HG03565 (cell line): ENCODE measurements at regions not wholly inside any gene's neighbourhood (a gene's known extent, or its start where the extent isn't known, plus 50 kb on each side); places are given as distances from the start of the nearest gene placed in this dataset.

Experiments used
- ATAC-seq: cut with Tn5 transposase; IDR thresholded peaks from one replicate; pipeline ENCODE4 v1.9.1; 2021; ENCODE audit warnings: mild to moderate bottlenecking, moderate library complexity; ENCODE audit not compliant: unreplicated experiment

DNA sequence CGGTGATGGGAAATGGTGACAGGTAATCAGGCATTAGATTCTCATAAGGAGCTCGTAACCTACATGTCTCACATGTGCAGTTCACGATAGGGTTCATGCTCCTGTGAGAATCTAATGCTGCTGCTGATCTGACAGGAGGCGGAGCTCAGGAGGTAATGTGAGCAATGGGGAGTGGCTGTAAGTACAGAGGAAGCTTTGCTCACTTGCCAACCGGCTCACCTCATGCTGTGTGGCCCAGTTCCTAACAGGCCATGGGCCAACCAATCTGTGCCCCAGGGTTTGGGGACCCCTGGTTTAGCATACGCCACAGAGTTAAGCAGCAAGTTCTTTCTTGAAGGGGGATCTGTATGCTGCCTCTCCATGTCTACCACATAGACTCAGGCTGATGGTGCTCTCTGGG lies 133.1 kb downstream of the IQUB start:
- no peak for ATAC-seq

DNA sequence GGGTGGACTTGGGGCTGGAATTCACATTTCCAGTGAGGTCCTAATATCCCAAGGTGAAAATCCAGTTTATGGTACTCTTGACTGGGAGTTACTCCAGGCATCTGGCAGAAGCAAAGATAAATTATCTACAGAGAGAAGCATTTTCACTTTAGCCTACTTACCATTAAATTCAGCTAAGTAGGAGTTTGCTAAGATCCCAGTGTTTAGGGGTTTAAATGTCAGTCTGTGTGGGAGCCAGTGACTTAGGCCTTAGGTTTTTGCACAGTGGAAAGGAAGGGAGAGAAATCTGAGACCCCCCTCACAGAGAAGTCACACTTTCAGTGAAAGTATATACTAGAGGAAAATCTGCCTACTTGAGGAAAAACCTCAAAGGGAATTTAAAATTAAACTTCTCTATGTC lies 134.2 kb downstream of the IQUB start:
- ATAC-seq, result no peak

DNA sequence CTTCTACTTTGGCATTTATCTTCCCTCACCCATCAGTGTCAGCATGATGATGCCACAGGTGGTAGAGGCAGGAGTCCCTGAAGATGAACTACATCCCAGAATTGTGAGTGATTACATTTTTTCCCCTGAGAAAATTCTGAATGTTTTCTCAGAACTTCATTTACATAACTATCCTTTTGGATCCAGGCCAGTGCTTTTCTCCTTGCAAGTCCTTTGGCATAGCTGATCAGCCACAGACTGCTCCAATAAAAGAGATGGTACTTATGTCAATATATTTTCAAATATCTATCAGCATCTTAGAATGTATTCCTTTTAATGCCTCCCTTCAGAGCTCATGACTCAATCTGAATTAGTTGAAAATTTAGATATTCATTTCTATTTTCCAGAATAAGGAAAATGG lies 135.5 kb downstream of the IQUB start:
- ATAC-seq, result no peak

DNA sequence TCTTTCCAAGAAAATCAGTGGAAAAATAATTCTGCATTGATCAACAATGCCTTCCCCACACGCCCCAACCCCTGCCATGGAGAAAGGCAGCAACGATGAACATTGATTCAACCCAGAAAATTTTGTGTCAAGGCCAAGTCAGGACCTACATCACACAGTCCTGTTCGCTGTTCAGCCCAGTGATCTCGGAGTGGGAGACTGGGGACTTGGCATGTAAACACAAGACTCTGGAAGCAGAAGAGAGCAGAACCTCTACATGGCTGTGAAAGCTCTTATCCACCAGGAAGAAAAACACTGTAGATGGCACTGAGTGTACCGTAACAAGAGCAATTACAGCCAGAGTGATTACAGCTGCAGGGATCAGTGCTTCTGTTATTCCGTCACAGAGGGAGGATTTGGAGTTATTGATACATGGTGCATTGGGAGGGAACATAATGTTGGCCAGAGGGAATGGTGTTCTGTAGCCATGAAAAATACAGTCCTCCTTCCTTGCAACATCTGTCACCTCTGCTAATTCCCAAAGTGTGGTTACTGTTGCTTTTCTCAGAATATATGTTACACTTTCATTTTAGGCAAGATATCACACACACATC lies 136.6 kb downstream of the IQUB start:
- ATAC-seq, result no peak

DNA sequence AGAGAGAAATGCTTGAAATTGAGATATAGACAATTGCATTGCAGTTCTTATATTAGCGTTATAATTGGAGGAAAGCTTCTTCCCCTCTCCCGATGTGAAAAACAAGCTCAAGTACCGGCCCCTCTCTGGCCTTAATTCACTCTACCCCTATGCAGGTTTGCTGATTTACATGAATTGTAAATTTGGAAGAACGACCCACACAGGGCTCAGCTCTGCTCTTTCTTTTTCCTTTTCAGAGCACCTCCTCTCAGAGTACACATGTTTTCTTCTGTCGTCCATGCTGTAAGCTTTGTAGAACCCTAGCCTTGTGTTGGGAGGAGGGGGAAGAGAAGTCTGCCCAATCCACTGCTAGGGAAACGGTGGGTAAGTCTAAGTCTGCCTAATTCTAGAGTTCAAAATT lies 140.8 kb downstream of the IQUB start:
- no peak for ATAC-seq

DNA sequence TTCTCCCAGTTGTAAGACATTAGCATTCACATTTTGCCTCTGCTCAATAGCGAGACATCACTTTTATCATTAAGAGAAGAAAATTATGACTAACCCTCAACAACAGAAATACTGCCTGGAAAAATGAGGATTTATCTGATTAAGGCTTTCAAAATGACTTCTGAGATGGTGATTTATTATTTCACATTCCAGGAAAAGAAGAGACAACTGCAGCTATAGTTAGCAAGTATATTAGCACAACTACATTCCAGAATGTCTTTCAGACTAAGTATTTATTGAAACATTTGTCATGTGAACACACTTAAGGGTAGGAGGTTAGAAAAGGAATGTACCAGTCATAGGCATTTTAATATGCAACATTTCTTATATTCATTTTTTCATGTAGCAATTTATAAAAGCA lies 162.0 kb downstream of the IQUB start:
- no peak for ATAC-seq

DNA sequence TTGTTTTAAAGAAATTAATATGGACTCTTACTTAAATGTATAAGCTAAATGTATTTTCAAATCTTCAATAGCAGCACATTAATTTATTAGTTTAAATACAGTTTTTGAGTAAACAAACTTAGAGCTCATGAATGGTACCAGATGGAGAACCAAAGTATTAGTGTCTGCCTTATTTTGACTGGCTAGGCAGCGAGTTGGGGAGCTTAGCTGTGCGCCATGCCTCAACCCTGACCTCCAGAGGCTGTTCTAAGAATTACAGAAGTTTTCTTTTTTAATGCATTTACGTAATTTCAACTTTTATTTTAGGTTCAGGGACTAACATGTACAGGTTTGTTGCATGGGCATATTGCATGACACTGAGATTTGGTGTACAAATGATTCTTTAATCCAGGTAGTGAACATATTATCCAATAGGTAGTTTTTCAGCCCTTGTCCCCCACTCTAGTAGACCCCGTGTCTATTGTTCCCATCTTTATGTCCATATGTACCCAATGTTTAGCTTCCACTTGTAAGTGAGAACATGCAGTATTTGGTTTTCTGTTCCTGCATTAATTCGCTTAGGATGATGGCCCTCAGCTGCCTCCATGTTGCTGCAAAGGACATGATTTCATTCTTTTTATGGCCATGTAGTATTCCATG lies 166.8 kb downstream of the IQUB start:
- ATAC-seq, result peak; percentile 96

DNA sequence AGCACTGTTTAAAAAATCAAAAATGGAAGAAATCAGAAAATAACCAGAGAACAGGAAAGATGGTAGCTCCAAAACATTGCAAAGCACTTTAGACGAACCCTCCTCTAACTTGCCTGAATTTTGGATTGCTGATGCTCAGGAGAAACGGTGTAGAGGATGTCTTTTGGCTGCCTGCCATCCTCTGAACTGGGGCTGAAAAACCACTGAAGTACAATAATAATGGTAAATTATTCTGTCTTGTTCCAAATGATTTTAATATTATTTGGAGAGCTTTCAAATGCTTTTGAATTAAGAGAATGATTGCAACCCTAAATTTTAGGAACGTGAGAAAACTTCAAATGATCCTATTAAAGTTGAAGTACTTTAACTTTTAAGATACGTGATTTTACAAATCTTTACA lies 167.3 kb upstream of the SLC13A1 start:
- no peak for ATAC-seq

DNA sequence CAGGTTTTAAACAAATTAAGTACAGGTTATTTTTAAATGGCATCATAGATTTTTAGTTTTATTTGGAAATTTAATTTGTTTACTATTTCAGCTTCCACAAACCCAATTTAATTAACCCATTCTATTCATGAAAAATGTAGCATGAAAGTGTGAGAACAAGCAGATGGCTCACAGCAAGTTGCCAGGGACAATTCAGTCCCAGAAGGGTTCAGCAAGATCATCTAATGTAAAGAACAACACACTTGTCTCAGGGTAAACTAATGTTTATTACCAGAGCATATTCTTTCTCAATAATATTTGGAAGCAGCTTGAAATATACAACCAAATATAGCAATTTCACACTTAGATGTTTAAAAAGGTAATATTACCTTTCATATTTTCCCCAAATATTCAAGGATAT lies 166.9 kb upstream of the SLC13A1 start:
- ATAC-seq, result no peak

DNA sequence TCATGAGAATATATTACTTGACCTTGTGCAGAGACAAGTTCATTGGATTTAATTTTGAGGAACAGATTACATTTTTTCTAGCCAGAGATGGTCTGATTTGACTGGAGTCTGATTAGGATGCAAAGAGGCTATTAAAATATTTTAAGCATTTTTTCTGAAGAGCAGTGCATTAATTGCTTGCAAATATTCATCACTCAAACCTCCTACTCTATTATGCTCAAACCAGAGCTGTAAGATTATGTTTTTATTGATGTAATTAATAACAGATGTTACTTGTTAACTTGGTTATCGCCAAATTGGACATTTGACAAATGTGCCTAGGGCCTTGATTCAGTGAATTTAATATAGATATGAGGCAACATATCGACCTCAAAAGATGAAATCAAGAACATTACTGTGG lies 160.9 kb upstream of the SLC13A1 start:
- no peak for ATAC-seq

DNA sequence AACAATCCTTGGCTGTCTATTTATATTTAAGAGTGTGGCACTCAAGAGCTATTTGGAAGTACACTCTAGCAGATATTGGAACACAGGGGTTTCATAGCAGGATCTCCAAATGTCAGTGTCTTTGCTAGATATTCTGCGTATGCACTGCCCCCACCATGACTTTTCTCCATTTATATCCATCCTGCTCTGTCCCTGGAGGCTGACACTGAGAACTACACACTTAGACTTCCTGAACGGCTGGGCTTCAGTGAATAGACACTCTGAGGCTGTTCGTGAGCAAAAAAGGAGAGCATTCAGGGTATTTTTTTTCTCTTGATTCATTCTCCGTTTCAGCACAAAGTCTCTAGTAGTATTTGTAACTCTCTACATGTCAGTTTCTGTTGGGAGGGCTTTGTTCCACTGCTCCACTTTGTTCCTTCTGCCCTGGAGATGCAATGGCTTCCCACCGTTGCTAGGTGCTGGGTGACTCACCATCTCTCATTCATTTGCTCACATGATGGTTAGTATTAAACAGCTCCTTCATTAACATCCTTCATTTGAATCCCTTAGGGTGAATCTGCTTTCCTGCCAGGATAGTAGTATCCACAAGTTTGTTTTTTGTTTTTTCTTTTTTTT lies 155.9 kb upstream of the SLC13A1 start:
- no peak for ATAC-seq

DNA sequence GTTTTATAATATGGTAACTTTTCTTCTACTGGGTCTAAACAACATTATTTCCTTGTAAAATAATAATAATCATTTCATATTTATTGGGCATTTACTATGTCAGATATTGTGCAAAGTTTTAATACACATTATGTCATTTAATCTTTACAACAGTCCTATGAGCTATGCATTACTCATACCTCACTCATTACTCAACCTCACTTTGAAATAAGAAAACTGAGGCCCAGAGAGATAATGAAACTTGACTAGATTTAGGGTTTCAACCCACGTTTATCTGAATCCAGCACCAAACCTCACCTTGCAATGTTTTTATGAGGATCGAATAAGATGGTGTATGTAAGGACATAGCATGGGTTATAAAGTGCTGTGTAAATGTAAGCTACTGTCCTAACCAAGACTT lies 153.2 kb upstream of the SLC13A1 start:
- ATAC-seq, result no peak

DNA sequence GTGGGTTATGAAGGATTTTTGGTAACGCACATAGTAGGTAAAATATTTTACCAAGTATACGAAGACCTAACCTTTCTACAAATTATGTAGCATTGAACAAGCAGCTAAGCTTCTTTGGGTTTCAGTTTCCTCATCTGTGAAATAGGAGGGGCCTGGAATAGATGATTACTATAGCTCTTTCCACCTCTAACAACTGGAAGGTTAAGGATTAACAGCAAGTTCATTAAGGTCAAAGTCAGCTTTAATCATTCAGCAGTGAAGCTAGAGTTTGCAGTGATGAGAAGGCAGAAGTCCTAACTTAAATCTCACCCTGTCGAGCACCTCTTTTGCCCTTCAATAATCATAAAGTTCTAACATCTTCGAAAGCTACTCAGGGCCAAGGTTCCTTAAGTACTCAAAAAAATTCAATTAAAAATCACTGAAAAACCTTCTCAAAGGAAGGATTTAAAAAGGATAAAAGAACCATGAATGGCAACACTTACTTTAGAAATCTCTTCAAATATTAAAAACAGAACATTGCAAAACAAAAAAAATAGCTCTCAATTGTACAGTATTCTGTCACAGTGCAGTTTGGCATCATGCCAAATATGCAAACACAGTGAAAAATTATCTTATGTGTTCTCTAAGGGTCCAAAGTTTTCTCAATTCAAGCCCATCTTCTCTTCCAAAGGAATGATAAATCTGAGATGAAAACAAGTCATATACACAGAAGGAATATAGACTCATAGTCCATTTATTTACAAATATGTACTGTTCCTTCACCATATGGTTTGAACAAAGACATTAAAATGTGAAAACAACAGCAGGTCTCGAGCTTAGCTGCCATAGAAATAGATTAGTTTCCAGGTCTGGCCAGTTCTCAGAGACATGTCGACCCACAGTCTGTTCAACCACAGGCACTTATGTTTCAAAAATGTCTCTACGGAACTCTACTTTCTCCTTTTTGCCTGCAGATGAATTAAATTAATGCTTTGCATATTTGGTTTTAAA lies 152.0 kb upstream of the SLC13A1 start:
- ATAC-seq, result no peak

DNA sequence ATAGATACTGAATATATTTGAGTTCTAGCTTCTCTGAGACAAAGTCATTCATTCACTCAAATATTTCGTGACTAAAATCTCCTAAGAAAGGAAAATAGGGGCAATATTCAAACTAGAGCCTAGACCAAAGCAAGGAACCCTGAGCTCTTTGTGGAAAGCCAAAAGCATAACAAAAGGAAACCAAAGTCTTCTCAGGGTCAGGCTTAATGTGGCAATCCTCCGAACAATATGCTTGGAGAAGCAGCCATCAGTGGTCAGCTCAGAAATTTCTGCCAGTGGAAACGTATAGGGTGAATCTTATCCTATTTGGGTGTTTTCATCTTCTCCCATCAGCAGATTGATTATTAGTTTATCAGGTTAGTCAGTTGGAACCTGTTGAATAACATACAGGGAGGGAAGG lies 151.3 kb upstream of the SLC13A1 start:
- no peak for ATAC-seq

DNA sequence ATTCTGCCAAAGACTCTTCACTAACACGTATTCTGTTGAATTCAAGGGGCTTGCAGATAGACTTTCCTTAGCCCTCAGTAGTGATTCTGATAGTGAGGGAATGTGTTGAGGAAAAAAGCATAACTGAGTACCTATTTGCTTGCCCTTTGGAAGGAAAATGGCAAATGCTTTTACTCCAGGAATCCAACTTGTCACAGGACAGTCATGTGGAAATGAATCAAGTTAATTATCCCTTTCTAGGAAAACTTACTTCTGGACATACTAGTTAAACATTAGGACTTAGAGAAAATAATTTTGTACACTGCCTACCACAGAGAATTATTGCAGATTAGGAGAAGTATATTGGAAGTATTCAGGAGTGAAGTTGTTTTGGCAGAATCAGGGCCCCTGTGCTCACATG lies 148.9 kb upstream of the SLC13A1 start:
- ATAC-seq, result no peak

DNA sequence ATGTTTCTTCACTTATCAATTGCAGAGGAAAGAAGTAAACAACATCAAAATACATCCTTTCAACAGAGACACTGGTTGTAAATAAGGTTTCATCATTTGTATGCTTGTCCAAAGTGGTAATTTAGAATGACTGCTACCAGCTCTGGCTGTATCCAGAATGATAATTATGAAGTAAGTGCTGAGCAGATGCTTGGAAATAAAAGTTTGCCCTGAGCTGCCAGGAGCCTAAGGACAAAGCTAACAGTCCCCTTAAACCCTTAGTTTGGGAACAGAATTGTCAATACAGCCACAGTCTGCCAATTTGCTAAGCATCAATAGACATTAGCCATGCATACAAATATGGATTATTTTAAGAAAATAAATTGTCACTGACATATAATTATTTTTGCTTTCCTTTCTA lies 147.0 kb upstream of the SLC13A1 start:
- ATAC-seq, result no peak

DNA sequence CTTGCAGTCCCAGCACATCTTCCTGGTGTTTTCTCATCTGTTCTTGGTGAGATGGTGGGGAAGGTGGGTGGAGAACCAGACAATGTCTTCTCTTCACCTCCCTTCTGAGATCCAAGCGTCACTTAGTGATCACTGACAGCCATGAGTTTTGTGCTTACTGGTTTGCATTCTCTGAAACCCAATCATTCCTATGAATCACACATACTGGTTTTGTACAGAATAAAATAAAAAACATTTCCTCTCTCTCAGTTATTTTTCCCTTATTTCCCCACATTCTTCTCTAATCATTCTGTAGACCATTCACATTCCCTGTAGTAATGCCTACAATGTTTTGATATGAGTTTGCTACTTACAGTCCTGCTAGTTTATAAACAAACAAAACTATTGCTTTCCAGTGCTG lies 143.8 kb upstream of the SLC13A1 start:
- ATAC-seq, result no peak

DNA sequence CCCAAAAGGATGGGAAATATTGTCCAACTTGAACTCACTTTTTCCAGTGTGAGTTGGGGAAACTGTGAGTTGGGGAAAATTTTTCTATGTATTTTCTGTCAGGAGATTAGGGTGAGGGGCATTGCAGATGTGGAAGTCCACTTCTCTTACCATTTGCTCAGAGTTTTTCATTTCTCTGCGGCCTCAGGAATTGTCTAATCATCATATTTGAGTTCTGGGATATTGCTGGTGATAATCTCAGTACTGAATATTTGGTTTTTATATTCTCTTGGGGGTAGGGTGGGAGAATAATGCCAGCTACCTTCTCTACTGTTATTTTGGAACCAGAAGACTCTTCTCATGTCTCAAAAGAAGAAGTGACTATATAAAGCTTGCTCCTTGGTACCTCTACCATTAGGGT lies 141.3 kb upstream of the SLC13A1 start:
- ATAC-seq, result no peak

DNA sequence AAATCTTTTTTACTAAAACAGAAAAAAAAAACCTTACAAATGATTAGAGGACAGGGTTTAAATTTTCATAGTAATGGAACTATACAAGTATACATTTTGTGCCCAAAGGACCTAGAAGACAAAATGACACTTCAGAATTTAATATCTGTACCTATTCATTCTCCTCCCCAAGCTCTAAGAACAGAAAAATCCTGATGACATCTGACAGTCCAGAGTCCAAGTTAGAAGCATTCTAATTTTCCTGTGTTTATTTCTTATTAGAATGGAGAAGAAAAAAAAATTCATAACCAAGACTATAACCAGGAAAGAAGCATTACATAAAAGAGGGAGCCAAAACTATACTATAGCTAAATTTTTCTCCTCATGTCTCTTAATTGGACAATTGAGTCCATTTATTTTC lies 138.9 kb upstream of the SLC13A1 start:
- ATAC-seq, result no peak

DNA sequence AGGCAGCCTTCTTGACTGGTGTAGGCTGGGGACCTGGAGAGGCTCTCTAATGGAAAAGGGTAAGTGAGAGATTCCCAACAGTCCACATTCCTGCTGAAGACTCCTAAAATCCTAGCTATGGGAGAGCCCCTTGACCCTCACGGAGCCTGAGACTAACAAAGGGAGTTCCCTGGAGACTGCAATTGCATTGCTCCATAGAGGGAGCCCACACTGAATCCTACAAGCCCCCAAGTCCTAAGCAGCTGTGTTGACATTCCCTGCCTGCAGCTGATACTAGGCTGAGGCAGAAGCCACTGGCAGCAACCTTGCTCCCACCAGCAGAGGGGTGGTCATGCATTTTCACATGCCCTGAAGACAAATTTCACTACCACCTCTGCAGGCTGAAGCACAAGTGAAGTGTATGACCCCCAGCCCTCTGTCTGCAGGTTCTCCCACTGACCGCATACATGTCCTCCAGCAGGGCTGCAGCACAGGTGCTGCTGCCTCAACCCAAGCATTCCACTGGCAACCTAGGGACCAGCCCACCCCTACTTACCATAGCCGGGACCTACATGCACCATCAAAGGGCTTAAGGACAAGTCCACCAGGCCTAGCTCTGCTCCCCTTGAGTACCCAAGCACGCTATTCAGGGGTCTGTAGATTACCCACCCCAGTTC lies 130.3 kb upstream of the SLC13A1 start:
- ATAC-seq, result no peak

DNA sequence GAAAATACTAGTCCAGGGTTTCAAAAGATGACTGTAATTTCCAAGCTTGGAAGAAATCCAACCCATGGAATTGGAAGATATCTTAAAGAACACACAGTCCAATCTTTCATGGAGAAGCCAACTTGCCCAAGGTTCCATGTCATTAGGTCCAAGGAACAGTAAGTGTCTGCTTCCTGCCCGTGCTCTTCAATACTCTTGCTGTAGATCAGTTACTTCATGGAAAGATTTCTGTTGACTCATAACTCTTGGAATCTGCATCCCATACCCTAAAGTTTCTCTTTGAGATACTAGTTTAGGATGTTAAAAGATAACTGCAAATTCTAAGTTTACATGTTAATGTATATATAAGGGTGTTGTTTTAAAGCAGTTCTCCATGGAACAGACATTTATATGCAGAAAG lies 127.9 kb upstream of the SLC13A1 start:
- ATAC-seq, result no peak
